Tibial nerve (tissue), 3 donors: ENCODE measurements at regions not wholly inside any gene's neighbourhood (a gene's known extent, or its start where the extent isn't known, plus 50 kb on each side); places are given as distances from the start of the nearest gene placed in this dataset.

Experiments used
- CTCF ChIP-seq, 5 experiments: fragments of 200-600 bp in 3 of 5; fragments of 450-650 bp in 2 of 5; sonication (generic) in 3 of 5; IDR thresholded peaks; one replicate each; pipeline ENCODE4 v1.5.1; 2016 to 2019; ENCODE audit warnings: antibody characterized with exemption in 5 of 5, mild to moderate bottlenecking in 3 of 5, moderate library complexity in 2 of 5
- POLR2A ChIP-seq, 2 donors: fragments of 450-650 bp; IDR thresholded peaks; one replicate each; pipeline ENCODE4 v1.6.1; 2017; ENCODE audit warnings: antibody characterized with exemption in 2 of 2, mild to moderate bottlenecking in 2 of 2, moderate library complexity in 2 of 2

- no peak for TF ChIP-seq CTCF (IDR thresholded peaks at IDR 0.05)
- TF ChIP-seq POLR2A (IDR thresholded peaks at IDR 0.05), result no peak
These were observed 73.0 kb downstream of the CHRNA1 start for GRCh38 chr2:174691201-174691779.
